Transverse colon (tissue), 4 donors: ENCODE measurements at regions not wholly inside any gene's neighbourhood (a gene's known extent, or its start where the extent isn't known, plus 50 kb on each side); places are given as distances from the start of the nearest gene placed in this dataset.

Experiments used
- EP300 ChIP-seq: sonication (generic); formaldehyde crosslinking; IDR thresholded peaks from one replicate; pipeline ENCODE4 v1.6.1; 2017; ENCODE audit warnings: antibody characterized with exemption, low read depth
- POLR2A ChIP-seq: fragments of 450-650 bp; IDR thresholded peaks from one replicate; pipeline ENCODE4 v1.6.1; 2016; ENCODE audit warnings: antibody characterized with exemption, mild to moderate bottlenecking, moderate library complexity
- POLR2AphosphoS5 ChIP-seq, 3 donors: sonication (generic); formaldehyde crosslinking; IDR thresholded peaks; one replicate each; pipeline ENCODE4 v1.6.1; 2016; ENCODE audit warnings: antibody characterized with exemption in 3 of 3
- TF ChIP-seq, protein P1 (sequence below), 5 experiments: fragments of 200-600 bp in 3 of 5; fragments of 450-650 bp in 2 of 5; sonication (generic) in 3 of 5; IDR thresholded peaks; 1 replicate in 2 of 5; 2 replicates in 3 of 5; pipeline ENCODE4 v1.5.1; 2016 to 2017; ENCODE audit warnings: antibody characterized with exemption in 5 of 5, inconsistent platforms in 3 of 5, mild to moderate bottlenecking in 2 of 5, moderate library complexity in 1 of 5

GRCh38 chr2:103896182-103896581, 957.7 kb upstream of the POU3F3 start:
- TF ChIP-seq POLR2A (no peak), POLR2AphosphoS5 (IDR thresholded peaks at IDR 0.05) (no peak), EP300 (no peak)
- TF ChIP-seq, protein P1, sequence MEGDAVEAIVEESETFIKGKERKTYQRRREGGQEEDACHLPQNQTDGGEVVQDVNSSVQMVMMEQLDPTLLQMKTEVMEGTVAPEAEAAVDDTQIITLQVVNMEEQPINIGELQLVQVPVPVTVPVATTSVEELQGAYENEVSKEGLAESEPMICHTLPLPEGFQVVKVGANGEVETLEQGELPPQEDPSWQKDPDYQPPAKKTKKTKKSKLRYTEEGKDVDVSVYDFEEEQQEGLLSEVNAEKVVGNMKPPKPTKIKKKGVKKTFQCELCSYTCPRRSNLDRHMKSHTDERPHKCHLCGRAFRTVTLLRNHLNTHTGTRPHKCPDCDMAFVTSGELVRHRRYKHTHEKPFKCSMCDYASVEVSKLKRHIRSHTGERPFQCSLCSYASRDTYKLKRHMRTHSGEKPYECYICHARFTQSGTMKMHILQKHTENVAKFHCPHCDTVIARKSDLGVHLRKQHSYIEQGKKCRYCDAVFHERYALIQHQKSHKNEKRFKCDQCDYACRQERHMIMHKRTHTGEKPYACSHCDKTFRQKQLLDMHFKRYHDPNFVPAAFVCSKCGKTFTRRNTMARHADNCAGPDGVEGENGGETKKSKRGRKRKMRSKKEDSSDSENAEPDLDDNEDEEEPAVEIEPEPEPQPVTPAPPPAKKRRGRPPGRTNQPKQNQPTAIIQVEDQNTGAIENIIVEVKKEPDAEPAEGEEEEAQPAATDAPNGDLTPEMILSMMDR (IDR thresholded peaks at IDR 0.05): no peak
